ENCODE measurements at regions not wholly inside any gene's neighbourhood (a gene's known extent, or its start where the extent isn't known, plus 50 kb on each side); places are given as distances from the start of the nearest gene placed in this dataset.
"Not testable (repeated sequence)": the region's sequence is repeated elsewhere in the genome, so short reads cannot be mapped to it uniquely, and the experiment has no call there.

DNA sequence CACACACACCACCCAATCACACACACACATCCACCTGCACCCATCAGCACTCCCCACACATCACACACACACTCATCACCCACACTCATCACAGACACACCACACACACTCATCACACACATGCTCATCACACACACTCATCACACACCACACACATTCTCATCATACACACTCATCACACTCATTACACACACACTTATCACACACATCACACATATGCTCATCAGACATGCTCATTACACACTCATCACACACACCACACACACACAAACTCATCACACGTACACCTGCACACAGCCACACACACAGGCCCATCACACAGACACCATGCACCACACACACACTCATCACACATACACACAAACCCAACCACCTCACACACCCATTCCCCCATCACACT is 107.5 kb upstream of the C14orf180 start:
- no peak for DNase-seq

DNA sequence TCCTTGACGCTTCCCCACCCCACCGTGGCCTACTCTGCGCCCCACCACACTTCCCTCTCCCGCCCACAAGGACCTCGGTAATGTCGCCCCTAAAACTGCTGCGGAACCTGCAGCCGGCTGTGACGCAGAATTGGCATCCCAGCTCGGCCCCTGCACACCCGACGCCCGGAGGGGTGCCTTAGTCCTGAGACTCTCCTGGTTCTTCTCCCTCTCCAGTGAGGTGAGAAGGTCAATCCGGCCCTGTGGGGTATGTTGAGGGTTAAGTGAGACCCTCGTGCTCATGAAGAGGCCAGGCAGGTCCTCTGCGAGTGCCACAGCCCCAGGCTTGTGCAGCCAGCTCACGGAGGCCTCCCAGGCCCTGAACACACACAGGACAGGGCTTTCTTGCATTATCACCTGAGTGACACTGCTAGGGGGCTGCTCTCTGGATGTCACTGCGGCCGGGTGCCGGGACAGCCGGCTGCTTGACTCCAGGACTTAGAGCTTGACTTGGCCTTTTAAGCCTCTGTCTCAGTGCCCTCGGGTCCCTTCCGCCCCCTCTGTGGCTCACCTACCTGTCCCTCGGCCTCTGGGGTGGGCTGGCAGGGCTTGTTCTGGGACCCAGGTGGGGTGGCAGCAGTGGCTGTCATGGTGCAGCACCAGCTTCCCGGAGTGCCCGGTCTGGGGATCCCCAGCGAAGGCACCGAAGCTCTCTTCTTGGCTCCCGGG is 106.9 kb upstream of the C14orf180 start:
- DNase-seq, result no peak

DNA sequence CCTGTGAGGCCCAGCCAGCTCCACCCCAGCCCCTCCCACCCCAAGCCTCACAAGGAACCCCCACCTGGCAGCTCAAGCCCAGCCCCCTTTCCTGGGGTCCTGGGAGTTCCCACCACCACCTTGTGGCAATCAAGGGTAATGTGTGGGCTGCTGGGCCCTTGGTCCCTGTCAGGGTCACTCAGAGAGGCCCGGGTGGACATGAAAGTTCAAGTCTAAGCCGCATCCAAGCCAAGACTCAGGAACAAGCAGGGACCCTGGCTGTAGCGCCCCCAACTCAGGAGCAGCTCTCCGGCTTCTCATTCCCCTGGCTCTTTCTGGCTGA is 106.4 kb upstream of the C14orf180 start:
- no peak for DNase-seq

DNA sequence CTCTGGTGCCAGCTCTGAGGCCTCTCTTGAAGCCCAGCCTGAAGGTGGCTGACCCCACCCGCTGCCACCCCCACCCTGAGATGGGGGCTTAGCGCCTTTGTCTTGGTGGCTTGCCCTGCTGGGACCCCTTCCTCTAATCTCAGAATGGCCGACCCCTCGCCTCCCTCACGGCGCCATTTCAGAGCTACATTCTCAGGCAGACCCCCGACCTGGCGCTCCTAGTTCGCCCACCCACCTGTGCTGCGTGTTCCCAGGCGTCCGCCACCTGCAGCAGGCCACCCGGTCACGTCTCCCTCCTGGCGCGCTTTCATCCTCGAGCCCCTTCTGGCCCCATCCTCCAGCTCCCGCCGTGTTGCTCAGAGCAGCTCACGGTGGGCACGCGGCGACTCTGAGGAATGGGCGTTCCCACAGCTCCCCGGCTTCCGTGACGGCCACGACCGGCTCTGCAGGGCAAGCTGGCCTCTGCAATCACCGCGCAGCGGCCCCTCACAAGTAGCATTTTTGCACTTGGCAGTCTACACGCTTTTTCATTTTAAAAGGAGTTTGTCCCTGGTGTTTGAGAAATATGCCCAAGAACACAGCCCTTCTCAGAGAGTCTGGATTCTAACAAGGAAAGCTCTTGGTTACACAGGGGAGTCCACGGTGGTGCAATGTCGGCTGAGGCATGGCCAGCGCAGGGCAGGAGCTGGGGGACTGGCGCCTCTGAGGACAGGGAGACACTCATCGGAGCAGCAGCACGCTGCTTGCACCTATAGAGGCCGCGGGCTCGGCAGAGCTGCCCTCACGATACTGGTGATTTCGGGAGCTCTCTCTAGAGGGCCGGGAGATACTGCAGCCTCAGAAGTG is 105.7 kb upstream of the C14orf180 start:
- DNase-seq, result no peak

DNA sequence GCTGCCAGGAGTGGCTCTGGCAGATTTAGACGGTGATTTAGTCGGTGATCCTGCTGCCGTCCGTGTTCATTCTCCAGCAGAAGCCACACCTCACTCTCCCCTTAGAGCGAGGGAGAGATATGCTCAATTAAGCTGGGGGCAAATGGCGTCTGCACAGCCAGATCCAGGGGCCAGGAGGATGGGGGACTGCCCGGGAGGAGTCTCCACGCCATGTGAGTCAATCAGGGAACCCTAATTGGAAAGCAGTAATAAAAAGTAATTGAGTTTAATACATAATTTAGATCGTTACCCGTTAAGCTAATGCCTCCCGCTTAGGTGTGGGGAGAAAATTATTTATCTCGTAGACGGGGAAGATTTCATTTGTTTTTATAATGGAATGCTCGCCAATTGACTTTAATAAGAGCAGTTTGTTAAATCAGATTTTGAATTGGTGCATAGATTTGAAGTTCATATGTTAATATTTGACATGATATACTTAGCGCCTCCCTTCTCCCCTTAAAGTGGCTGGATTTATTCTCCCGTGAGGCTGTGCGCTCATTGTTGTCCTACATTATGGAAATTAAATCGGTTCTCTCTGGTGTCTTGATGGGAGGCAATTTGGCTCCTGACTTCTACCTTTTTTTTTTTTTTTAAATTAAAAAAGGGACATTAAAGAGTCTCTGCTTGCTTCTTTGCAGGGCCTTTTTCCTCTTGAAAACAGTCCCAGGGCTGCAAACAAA is 104.9 kb upstream of the C14orf180 start:
- no peak for DNase-seq

DNA sequence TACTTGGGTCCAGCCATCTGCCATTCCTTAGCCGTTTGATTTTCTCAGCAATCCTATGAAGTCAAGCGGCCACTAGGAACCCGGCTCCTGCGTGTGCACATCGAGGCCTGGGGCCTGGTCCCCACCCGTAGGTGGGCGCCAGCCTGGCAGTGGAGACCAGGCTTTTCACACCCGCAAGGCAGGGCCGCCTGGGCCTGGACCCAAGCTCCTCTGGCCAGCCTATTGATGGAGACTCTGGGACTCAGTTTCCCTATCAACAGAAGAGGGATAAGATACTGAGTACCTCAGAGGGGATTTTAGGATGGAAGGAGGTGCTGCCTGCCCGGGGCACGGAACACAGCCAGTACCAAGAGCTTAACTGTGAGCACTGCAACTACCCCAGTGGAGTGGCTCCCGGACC is 104.3 kb upstream of the C14orf180 start:
- no peak for DNase-seq

DNA sequence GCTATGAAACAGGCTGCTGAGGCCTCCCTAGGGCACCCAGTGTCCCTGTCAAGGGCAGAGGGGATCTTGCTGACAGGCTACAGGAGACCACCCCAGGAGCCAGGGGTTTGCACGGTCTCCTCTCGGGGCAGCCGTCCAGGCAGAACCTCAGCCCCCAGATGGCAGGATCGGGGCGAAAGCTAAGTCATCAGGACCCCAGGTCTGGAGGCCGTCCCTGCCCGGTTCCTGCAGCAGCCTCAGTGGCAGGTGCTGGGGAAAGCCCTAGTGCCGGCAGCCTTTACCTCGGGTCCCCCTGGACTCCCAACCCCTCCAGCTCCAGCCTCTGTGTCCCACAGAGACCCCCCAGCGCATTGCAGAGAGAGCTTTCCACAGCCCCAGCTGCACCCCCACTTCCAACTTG is 103.8 kb upstream of the C14orf180 start:
- no peak for DNase-seq

DNA sequence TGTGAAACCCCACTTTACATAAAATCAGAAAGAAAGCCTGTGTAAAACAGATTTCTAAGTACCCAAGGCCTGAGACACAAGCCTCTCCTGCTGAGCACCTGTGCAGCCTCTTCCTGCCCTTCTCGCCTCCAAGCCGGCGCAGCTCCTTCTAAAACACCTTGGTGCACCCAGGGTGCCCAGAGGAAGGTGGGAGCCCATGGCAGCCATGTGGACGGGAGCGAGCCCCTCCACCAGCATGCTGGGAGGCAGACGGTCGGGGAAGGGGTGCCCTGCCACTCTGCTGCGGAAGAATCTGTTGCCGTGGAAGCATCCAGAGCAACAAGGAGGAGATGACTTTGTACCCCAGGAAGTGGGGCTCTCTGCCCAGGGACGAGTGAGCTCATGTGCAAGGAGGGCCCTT is 103.1 kb upstream of the C14orf180 start:
- no peak for DNase-seq

DNA sequence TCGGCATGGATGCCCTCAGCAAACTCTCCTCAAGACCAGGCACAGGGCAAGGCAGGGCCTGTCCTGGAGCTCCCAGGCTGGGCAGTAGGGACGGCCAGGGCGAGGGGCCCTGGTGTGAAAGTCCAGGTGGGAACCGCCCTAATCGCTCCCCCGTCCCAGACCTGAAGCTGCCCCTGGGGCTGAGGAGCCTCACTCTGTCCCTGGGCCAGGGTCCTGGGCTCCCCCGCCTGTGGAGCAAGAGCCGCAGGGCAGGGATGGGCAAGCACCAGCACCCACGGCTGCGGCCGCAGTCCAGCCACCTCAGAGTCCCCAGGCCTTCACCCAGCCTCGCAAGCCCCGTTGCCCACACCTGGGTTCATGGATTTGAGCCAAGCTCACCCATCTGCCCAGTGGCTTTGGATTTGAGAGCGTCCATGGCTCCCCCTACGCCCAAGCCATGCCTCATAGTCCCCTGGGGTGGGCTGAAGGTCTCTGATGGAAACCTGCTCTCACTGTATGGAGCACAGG is 102.4 kb upstream of the C14orf180 start:
- DNase-seq, result no peak

DNA sequence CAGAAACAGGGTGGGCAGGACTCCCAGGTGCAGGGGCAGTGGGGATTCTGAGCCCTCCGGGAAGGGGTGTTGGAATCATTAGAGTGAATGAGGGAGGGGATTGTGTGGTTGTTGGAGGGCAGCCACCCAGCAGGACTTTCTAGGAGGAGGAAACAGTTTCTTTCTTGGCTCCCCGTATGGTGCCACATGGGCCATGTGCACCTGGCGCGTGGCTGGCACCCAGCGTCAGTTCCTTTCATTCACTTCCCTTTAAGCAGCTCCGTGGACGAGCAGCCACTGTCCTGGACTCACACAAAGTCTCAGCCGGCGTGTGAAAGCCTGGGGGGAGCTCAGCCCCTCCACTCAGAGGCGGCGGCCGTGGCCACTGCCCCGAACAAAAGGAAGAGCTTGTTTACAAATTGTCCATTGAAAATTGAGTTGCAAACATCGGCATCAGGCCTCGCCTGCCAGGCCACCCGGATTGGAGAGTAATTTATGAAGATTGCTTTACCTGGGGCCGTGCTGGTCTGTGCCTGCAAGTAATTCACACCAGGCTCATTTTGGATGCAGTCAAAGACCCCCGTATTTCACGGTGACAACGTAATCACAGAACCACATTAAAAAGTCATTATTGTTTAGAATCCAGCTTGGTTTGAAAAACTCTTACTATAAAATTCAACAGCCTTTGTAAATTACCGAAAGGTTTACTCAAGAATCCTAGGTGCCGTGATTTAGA is 101.7 kb upstream of the C14orf180 start:
- no peak for DNase-seq

DNA sequence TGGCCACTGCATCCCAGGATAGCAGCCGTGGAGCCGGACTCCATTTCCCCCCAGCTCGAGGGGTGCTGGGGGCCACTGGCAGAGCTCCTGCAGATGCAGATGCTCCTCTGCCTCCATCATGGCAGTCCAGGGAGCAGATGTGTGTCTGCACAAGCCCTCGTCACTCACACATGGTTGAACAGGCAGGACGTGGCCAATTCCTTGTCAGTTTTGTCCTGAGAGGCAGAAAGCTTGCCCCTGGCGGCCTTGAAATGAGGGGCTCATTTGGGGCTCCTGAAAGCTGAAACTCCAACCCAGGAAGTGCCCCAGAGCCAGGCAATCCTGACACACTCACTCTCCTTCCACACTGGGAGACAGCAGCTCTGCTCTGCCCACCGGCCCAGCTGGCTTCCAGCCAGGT is 100.9 kb upstream of the C14orf180 start:
- no peak for DNase-seq

DNA sequence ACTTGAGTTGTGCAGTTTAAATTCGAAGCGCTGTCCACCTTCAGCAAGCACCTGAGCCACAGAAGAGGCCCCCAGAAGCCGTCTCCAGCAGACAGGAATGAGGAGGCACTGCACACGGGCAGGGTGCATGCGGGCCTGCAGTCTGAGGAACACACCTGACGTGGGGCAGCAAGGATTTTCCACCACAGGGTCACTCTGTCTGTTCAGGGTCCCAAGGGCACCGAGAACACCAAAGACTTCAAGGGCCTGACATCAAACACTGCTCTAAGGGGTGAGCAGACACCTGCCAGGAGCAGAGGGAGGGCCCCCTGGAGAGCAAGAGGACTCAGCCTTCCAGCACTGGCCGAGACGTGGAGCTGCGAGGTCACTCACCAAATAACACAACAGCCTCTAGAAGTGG is 99.7 kb upstream of the C14orf180 start:
- no peak for DNase-seq

DNA sequence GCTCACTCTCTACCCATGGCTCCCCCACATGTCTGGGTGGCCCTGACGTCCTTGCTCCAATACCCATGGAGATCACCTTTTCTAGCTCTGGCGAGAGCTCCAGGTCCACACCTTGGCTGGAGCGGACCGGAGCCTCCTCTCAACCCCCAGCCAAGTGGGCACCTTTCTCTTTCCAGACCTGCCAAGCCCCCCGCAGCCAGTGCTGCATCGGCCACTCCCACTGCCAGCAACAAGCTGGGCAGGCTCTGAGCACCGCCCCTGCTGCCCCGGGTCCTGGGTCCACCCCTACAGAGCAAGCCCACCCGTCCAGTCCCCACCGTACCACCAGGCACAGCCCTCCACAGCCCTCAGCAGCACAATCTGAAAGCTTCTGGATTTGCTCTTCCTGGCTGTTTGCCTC is 98.2 kb upstream of the C14orf180 start:
- no peak for DNase-seq

DNA sequence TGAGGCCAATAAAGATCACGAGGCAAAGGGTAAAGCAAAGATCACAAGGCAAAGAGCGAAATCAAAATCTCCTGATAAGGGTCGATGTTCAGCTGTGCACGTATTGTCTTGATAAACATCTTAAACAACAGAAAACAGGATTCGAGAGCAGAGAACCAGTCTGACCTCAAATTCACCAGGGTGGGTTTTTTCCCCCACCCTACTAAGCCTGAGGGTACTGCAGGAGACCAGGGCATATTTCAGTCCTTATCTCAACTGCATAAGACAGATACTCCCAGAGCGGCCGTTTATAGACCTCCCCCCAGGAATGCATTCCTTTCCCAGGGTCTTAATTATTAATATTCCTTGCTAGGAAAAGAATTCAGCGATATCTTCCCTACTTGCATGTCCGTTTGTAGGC is 97.5 kb upstream of the C14orf180 start:
- DNase-seq, result not testable (repeated sequence)

DNA sequence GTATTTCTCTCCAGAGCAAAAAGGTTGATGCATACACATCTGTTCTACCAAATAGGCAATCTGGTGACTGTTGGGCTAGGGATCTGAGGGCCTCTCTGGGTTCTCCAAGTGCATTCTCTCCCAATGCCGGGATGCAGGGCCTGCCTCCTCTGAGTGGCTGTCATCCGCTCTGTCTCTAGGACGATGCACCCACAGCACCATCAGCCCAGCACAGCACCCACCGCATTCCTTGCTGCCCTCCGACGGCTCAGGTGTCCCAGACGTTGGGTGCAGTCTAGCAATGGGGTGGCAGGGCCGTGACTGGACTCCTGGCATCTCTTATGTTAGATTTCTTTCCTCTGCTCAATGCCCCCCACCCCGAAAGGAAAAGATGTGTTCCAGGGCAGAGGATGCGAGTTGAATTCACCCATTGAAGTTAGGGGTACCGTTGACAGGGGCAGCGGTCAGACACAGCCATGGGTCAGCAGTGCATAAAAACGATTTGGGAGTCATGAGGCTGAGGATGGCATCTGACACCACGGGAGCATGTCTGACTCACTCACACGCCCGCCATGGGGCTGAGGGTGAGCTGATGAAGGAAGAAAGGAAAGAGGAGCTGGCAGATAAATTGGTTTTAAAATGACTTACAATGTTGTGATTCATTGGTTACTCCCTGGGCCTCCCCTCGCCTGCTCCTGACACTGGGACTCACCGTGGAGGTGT is 93.2 kb upstream of the C14orf180 start:
- DNase-seq, result no peak

DNA sequence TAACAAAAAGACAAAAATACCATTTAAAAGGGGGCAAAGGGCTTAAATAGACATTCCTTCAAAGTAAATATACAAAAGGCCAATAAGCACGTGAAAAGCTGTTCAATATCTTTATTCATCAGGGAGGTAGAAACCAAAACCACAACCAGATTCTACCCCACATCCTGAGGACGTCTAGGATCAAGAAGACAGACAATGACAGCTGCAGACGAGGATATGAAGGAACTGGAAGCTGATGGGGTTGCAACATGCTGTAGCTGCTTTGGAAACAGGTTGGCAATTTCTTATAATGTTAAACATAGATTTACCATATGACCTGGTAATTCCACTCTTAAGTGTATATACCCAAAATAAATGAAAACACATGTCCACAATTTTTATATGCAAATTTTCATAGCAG is 85.1 kb upstream of the C14orf180 start:
- DNase-seq, result no peak

DNA sequence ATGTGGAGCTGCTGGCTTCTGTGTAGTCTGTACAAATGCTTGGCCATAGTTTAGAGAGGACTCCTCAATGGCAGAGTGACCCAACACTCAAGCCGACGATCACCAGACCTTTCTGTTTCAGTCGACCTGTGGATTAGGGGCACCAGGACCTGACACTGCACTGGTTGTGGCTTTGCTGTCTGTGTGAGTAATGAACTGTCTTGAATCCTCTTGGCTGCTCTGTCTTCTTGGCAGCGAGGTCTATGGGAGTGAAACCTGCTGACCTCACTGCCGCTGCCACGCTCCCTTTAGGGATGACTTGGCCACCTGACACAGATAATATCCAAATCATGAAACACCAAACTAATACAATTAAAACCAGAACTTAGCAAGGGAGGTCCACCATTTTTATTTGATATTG is 83.5 kb upstream of the C14orf180 start:
- no peak for DNase-seq

DNA sequence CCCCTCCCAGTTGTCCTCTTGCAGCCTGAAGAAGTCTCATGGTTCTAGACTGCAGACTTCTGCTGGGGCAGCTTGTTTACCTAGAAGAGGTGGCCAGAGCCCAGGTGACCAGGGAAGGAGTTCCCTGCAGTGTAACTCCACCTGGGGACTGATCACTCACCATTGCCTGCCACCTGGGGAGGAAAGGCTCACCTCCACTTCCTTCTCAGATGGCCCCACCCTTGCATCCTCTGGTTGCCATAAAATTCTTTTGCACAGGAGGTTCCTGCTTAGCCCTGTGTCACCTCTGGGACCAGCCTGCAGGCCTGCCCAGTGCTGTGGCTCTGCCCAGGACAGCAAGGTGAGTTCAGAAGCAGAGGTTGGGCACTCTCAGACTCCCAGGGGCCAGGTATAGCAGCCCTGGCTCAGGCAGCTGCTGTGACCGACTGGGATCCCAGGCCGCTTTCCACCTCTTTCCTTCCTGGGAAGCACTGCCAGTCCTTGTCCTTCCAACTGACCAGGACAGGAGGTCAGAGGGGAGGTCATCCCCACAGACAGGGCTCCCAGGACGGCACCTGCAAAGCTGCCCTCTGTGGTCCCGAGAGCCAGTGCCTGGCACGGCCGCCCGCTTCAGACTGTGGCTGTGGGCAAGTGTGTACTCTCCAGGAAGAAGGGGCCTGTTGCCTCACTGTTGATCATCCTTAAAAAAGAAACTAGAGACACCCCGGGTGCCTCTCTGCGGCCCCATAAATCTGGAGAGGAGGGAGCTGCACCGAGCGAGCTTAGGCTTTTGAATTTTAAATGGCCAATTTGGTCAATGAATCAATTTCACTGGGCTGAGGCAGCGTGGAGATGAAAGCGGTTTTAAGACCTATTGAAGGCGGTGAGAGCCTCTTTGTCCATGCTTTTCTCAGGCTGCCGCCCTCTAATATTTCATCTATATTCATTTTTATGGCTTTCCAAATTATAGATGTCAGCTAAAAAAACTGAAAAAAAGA is 79.5 kb upstream of the C14orf180 start:
- DNase-seq, result no peak

DNA sequence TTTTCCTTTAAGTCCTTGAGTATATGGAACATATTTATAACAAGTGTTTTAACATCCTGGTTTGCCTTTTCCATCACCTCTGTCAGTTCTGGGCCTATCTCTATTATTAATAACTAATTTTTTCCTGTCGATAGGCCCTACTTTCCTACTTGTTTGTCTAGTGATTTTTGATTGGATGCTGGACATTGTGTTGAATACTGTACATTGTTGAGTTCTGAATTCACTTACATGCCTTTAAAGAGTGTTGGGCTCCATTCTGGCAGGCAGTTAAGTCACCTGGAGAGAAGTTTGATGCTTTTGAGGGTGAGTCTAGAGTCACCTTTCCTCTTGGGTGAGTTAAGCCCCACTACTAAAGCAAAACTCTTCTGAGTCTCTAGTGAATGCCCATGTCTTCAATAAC is 77.5 kb upstream of the C14orf180 start:
- no peak for DNase-seq

DNA sequence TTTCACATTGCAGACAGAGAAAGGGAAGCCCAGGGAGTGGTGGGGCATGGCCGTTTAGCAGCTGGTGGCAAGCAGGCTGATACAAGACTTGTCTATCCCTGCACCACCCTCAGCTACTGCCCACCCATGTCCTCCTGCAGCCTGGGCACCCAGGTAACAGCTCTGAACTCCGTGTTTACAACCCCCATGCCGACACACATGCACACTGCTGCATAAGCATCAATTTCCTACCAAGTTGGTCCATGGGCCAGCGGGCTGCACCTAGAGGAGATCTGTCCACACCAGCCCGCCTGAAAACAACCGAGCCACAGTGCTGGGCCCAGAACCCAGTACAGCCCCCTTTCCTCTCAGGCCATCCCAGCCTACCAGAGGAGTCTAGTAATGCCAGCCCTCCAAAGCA is 75.9 kb upstream of the C14orf180 start:
- no peak for DNase-seq

DNA sequence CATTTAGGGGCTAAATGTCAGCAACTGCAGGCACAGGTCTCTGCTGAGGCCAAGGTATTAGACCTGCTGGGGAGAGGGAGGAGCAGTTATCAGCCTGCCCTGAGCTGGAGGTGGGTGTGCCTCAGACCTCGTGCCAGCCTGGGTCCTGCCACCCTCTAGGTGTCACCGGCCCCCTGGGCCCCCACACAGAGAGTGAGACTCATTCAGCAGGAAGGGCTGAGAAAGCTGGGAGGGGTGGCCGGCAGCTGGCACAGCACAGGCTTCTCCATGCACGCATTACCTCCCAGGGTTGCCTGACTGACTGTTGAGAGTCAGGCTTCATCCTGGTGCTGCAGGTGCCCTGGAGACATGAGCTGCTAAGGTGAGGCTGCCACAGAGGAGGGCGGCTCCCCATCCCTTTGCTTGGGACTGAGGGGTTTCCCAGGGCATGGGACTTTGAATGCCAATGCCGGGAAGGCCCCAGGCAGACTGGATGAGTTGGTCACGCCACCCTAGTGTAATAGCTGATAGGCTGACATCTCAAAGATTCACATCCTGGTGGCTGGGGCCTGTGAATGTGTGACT is 75.3 kb upstream of the C14orf180 start:
- DNase-seq, result no peak
